HG03064 (cell line): ENCODE measurements at regions not wholly inside any gene's neighbourhood (a gene's known extent, or its start where the extent isn't known, plus 50 kb on each side); places are given as distances from the start of the nearest gene placed in this dataset.
"Not testable (repeated sequence)": the region's sequence is repeated elsewhere in the genome, so short reads cannot be mapped to it uniquely, and the experiment has no call there.

Source experiments
- ATAC-seq: cut with Tn5 transposase; IDR thresholded peaks from one replicate; pipeline ENCODE4 v1.9.1; 2021; ENCODE audit warnings: low read depth; ENCODE audit not compliant: unreplicated experiment

- no peak for ATAC-seq
Measured at GRCh38 chr3:110293660-110294059, 778.0 kb upstream of the NECTIN3 start.

GRCh38 chr3:110296885-110297284, 774.7 kb upstream of the NECTIN3 start:
- no peak for ATAC-seq

- no peak for ATAC-seq
Measured at GRCh38 chr3:110301781-110302180, 769.8 kb upstream of the NECTIN3 start.

GRCh38 chr3:110307065-110307809, 764.4 kb upstream of the NECTIN3 start:
- ATAC-seq, result no peak

- no peak for ATAC-seq
Measured at GRCh38 chr3:110311541-110311940, 760.1 kb upstream of the NECTIN3 start.

GRCh38 chr3:110314512-110315114, 757.0 kb upstream of the NECTIN3 start:
- ATAC-seq, result peak; percentile 88

GRCh38 chr3:110318108-110318507, 753.5 kb upstream of the NECTIN3 start:
- ATAC-seq, result no peak

GRCh38 chr3:110323349-110323748, 748.3 kb upstream of the NECTIN3 start:
- ATAC-seq, result no peak

- ATAC-seq, result no peak
Measured at GRCh38 chr3:110324171-110324705, 747.4 kb upstream of the NECTIN3 start.

- ATAC-seq, result no peak
Measured at GRCh38 chr3:110327870-110328269, 743.7 kb upstream of the NECTIN3 start.

- ATAC-seq, result not testable (repeated sequence)
Measured at GRCh38 chr3:110331562-110331961, 740.1 kb upstream of the NECTIN3 start.

GRCh38 chr3:110332629-110333028, 739.0 kb upstream of the NECTIN3 start:
- no peak for ATAC-seq

- no peak for ATAC-seq
Measured at GRCh38 chr3:110341047-110341446, 730.6 kb upstream of the NECTIN3 start.

GRCh38 chr3:110343376-110343775, 728.2 kb upstream of the NECTIN3 start:
- ATAC-seq, result no peak

- peak; percentile 91 for ATAC-seq
Measured at GRCh38 chr3:110343945-110344344, 727.7 kb upstream of the NECTIN3 start.

- no peak for ATAC-seq
Measured at GRCh38 chr3:110344487-110344886, 727.1 kb upstream of the NECTIN3 start.

GRCh38 chr3:110344897-110345767, 726.5 kb upstream of the NECTIN3 start:
- ATAC-seq, result peak; percentile 48

- ATAC-seq, result no peak
Measured at GRCh38 chr3:110349295-110349694, 722.3 kb upstream of the NECTIN3 start.

GRCh38 chr3:110352841-110353604, 718.6 kb upstream of the NECTIN3 start:
- no peak for ATAC-seq

GRCh38 chr3:110362751-110363150, 708.9 kb upstream of the NECTIN3 start:
- ATAC-seq, result no peak
